CD4-positive, alpha-beta T cell treated with Interleukin-21 for 1 hour (primary cell): ENCODE measurements at regions not wholly inside any gene's neighbourhood (a gene's known extent, or its start where the extent isn't known, plus 50 kb on each side); places are given as distances from the start of the nearest gene placed in this dataset.

Source experiments
- DNase-seq: peaks from one replicate; pipeline ENCODE4 v3.0.0-alpha.2; 2020

DNA sequence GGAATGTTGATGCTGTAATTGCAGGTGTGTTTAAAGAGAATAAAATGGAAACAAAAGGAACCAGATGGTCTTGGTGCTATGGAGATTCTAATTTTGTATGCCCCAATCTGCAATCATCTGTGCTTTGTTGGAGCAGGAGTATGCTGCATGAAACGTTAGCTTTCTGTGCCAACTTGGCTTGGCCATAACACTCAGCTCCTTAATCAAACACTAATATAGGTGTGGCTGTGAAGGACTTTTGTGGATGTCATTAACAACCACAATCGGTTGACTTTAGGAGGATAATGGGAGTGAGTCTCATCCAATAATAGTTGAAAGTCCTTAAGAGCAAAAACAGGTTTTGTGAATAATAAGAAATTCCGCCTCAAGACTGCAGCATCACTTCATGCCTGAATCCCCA is 399.2 kb downstream of the NLGN4X start:
- no peak for DNase-seq

DNA sequence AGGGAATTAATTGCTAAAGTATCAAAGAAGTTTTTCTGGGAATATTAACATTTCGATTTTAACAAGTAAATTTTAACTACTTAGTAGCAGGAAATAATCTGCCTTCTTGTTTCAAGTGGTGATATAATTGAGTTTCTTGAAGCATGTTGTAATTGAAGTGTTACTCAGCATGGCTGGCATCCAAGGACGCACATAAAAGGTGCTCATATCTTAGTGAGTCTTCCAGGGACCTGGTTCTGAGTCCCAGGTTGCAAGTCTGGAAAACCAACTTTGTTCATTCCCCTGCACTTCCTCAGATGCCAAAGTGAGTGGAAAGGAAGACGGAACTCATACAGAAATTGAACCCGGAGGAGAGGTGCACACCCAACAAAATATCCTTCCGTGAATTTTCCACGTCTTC is 399.6 kb downstream of the NLGN4X start:
- no peak for DNase-seq

DNA sequence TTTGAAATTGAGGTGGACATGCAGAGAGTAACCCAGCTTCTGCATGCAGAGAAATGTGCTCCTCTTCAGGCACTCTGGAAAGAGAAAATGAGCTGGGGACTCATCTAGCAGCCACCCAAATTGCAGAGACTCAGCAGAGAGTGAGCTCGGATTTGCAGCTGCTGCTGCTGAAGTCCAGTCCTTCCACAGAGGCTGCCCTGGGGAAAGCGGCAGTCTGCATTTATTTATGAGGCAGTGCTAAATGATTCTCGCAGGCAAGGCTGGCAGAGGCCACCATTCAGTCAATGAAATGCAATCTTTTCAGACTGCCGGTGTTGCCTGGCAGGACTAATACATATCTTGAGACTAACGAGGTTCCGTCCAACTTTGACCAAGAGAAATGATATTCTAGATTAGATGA is 404.8 kb downstream of the NLGN4X start:
- no peak for DNase-seq

DNA sequence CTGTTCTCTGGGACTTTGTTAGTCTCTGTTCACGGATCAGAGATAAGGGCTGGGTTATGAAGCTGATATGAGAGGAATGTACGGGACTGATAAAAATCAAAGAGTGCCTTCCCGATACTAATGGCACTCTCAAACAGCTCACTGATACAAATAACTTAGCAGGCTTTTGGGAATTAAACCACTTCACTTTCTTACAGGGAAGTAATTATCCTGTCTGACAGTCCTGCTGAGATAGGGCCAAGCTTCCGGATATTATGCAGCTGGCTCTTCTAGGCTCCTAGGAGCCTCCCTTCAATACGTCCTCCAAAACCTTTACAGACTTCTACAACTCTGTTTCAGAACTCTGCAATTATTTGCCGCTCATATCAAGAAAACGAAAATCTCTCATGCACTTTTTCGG is 418.0 kb downstream of the NLGN4X start:
- no peak for DNase-seq

GRCh38 chrX:5807181-5807580 is 421.5 kb downstream of the NLGN4X start:
- DNase-seq: no peak

DNA sequence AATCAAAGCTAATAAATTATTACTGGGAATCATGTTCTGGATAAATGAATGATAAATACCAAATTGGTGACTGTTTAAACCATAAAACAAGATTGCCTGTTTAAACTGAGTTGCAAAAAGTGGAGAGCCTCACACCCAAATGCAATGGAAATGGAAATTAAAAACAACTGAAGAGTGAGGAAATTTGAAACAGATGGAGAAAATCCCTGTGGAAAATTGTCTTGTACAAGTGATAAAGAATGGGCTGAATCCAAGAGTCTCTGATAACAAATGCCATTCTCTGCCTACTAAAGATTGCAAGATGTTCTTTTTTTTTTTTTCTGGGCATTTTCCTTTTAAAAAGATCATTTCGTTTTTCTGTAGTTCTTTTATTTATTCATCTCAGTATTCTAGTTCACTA is 426.3 kb downstream of the NLGN4X start:
- no peak for DNase-seq

DNA sequence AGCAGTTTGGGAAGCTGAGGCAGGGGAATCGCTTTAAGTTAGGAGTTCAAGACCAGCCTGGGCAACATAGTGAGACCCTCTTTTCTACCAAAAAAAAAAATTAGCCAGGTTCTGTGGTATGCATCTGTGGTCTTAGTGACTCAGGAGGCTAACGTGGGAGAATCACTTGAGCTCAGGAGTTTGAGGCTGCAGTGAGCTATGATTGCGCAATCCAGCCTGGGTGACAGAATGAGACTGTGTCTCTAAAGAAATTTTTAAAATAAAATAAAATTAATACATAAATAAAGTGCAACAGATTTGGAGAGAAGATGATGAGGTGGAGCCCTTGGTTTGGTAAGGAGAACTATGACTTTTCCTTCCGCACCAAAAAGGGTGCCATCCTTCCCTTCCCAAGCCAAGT is 436.9 kb downstream of the NLGN4X start:
- DNase-seq: no peak

GRCh38 chrX:5788910-5789309 is 439.8 kb downstream of the NLGN4X start:
- no peak for DNase-seq

DNA sequence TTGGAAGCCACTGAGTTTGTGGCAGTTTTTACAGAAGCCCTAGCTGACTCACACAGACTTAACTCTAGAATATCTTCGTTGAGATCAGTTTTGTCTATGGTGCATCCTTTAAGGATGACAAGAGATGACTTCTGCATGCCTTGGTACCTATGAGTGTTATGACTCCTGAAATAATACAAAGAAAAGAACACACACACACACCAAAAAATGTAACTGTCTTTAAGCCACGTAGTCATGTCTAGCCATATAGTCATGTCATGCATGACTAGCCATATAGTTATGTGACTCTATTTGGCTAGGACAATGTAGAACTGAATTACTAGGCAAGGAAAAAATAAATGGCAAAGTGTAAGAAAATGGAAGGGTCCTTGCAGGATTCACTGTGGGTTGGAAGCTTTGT is 447.8 kb downstream of the NLGN4X start:
- no peak for DNase-seq

DNA sequence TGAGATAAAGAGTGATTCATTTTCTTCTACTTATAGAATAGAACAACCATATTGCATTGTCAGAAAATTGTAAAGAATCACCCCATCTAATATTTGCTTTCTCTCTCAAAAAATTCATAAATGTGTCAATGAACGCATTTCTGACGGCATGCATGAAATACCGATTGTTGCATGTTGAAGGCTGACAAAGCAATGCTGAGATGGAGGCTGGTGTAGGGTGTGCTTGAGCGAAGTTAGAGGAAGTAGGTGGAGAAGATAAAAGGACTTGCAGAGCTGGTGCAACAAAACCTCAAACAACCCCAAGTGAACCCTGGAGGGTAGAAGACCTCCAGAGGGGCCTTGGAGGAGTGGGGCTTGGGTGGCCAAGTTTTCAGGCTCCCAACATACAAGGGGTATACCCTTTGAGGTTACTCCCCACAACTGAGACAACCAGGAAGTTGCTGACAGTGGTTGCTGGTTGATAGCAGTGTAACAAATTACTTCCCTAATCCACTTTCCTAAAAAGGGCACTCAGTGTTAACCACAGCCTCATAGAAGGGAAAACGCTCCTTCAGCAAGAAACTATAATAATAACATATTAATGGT is 452.7 kb downstream of the NLGN4X start:
- DNase-seq: no peak

DNA sequence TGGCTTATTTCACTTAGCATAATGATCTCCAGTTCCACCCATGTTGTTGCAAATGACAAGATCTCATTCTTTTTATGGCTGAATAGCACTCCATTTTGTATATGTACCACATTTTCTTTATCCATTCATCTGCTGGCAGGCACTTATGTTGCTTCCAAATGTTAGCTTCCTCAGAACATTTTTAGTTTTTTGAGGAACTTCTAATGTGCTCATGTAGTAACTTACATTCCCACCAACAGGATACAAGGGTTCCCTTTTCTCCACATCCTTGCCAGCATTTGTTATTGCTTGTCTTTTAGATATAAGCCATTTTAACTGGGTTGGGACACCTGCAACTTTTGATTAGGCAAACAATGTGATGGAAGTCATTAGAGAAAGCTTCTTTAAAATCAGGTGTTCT is 454.2 kb downstream of the NLGN4X start:
- no peak for DNase-seq

- no peak for DNase-seq
Observed at GRCh38 chrX:5771441-5771840, 457.2 kb downstream of the NLGN4X start.

- no peak for DNase-seq
Observed at GRCh38 chrX:5756616-5757015, 472.1 kb downstream of the NLGN4X start.

- no peak for DNase-seq
Observed at GRCh38 chrX:5753291-5753690, 475.4 kb downstream of the NLGN4X start.

DNA sequence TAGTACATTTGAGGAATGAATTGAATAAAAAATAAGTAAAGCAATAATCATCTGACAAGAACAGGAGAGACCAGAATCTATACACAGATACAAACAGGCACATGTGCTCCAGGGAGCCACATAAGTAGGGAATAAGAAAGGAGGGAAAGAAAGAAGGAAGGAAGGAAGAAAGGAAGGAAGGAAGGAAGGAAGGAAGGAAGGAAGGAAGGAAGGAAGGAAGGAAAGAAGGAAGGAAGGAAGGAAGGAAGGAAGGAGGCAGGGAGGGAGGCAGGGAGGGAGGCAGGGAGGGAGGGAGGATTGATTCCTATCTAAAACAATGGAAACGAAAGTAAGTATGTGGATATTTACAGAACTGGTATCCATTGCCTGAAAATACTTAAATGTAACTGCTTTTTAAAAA is 475.8 kb downstream of the NLGN4X start:
- DNase-seq: no peak

DNA sequence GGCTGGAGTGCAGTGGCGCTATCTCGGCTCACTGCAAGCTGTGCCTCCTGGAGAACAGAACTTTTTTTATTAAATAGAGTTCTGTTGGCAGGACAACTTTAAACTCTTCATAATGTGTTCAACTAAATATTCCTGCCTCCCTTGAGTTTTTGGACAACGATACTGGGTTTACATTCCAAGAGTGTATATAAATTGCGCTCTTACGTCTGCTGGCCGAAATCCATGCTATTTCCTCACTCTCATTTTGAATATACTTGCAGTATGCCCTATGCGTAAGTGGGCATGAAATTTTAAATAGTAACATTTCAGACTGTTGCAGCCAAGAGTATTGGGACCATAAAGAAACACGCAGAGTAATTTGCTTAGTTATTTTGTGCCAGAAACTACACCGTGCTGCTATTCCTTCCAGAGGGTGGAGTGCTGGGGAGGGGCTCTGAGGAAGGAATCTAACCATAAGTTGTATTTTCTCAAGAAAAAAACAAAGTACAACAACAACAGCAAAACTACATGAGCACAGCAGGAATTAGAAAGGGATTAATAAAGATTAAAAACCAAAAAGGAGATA is 480.0 kb downstream of the NLGN4X start:
- no peak for DNase-seq

DNA sequence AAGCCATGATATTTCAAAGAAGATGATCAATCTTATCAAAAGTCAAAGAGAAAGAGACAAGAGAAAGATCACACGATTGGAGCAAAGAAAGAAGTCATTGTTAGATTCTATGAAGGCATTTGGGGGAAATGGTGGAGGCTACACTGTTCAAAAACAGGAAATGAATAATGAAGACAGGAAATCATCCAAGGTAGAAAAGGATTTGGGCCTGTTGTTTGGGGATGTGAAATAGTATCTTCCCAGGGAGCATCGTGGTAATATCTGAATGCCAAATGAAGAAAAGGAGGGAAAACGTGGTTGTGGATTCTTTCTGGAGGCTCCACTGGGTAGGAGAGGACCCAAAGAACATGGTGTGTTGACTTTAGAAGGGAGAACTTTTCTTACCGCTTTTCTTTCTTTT is 482.4 kb downstream of the NLGN4X start:
- DNase-seq: no peak

GRCh38 chrX:5733501-5733900 is 495.2 kb downstream of the NLGN4X start:
- no peak for DNase-seq

DNA sequence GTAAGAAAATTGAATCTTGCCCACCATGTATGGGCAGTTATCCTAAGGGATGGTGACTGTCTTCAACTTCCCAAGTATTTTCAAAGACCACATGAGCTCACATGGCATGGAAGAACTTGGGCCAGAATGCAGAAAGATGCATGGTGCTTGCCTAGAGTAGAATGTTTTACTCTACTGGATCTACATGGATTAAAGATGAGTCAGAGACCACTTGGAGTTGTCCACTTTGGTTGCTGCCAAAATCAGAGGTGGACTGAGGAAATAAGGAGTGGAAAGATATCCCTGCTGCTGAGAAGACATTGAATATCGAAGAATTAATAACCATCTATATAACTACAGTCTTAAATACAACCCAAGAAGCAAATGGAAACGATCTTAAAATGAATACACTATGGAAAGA is 498.1 kb downstream of the NLGN4X start:
- no peak for DNase-seq

- no peak for DNase-seq
Observed at GRCh38 chrX:5726224-5726623, 502.4 kb downstream of the NLGN4X start.

DNA sequence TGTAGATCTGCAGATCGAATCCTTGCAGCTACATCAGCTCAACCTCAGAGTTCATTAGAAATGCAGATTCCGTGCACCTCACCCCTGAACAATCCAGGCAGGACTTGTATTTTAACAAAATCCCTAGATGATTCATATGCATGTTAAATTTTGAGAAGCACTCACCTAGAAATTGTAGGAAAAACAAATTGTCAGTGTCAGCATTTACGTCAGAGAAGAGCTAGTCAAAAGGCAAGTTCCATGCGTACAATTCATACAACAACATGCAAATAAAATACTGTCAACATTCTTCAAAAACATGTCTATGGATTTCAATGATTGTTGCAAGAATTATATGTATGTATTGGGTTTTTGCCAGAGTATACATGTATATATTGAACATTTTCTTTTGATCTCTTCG is 504.5 kb downstream of the NLGN4X start:
- DNase-seq: no peak

GRCh38 chrX:5718651-5719050 is 510.0 kb downstream of the NLGN4X start:
- no peak for DNase-seq

- no peak for DNase-seq
Observed at GRCh38 chrX:5716666-5717065, 512.0 kb downstream of the NLGN4X start.

DNA sequence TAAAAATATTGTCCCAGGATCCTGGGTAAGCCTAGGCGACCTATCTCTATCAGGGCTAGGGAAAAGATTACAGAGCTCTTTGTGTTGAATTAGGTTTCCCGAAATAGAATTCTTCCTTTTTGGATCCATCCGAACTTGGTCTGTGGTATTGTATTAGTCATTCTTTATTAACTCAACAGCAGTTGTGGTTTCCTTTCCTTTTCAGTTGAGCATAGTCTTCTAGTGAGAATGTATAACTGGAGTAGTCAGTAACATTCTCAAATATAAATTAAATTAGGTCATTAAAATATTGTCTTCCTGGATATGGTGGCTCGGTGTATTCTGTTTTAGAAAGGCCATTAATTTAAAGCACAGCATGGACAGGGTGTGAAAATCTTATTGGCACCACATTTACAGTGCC is 520.4 kb downstream of the NLGN4X start:
- DNase-seq: no peak

DNA sequence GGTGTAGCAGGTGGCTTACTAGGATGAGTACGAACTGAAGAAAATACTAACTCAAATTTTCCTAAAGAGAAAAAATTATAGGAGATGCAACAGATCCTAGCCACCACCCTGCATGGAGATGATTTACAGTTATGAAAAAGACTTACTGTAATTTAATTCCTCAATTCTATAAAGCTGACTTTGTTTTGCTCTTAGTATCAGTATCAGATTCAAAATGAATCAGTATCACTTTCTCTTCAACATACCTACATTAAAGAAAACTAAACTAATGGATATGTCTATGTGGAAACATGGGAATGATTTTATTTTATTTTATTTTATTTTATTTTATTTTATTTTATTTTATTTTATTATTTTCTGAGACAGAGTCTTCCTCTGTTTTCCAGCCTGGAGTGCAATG is 525.8 kb downstream of the NLGN4X start:
- DNase-seq: no peak

DNA sequence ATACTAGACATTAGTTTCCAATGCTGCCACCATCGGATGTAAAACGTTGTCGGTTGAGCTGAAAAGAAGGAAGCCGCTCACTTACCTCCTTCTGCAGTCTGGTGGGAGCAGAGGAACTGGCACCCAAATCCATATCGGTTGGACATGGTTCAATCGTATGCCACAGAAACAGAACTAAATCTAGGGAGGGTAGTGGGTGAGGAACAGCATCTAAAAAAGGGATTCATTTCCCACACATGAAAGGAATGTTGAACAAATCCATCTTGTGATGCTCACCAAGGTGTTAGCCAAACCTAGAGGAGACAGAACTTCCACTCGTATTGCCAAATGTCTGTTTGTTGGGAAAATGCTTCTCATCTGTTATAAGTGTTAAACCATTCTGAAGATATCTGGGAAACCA is 532.7 kb downstream of the NLGN4X start:
- DNase-seq: no peak
